Tibial nerve (tissue), 4 donors: ENCODE measurements at regions not wholly inside any gene's neighbourhood (a gene's known extent, or its start where the extent isn't known, plus 50 kb on each side); places are given as distances from the start of the nearest gene placed in this dataset.

Source experiments
- DNase-seq, 2 donors: peaks; one replicate each; pipeline ENCODE4 v3.0.0-alpha.2; 2019; ENCODE audit warnings: low spot score in 2 of 2
- H3K27ac ChIP-seq, 4 donors: fragments of 200-600 bp; sonication (generic) in 3 of 4; one replicate each; pipeline ENCODE4 v1.5.1; 2017 to 2019; ENCODE audit warnings: mild to moderate bottlenecking in 1 of 4
- H3K27me3 ChIP-seq, 2 donors: fragments of 200-600 bp; sonication (generic) in 1 of 2; one replicate each; pipeline versions ENCODE4 v1.5.1 to v1.6.0; 2017 to 2019
- H3K36me3 ChIP-seq, 3 donors: fragments of 200-600 bp; sonication (generic); one replicate each; pipeline ENCODE4 v1.5.1; 2018 to 2019
- H3K4me1 ChIP-seq, 4 donors: fragments of 200-600 bp; sonication (generic) in 3 of 4; one replicate each; pipeline ENCODE4 v1.5.1; 2017 to 2019
- H3K4me3 ChIP-seq, 4 donors: fragments of 200-600 bp; sonication (generic) in 3 of 4; one replicate each; pipeline ENCODE4 v1.5.1; 2017 to 2019; ENCODE audit warnings: mild to moderate bottlenecking in 1 of 4, moderate library complexity in 1 of 4
- H3K9me3 ChIP-seq, 4 donors: fragments of 200-600 bp; sonication (generic) in 3 of 4; one replicate each; pipeline ENCODE4 v1.5.1; 2017 to 2019
- EP300 ChIP-seq, 2 donors: sonication (generic); formaldehyde crosslinking; IDR thresholded peaks; one replicate each; pipeline ENCODE4 v1.6.1; 2017; ENCODE audit warnings: antibody characterized with exemption in 2 of 2, mild to moderate bottlenecking in 1 of 2
- POLR2A ChIP-seq, 2 donors: fragments of 450-650 bp; IDR thresholded peaks; one replicate each; pipeline ENCODE4 v1.6.1; 2017; ENCODE audit warnings: antibody characterized with exemption in 2 of 2, mild to moderate bottlenecking in 2 of 2, moderate library complexity in 2 of 2
- WGBS, 2 donors: methylation state at CpG; one replicate each; pipeline ENCODE4 v1.1.5; 2018; 5-methylcytosine and 5-hydroxymethylcytosine counted together
- TF ChIP-seq, protein P1 (sequence below), 5 experiments: fragments of 200-600 bp in 3 of 5; fragments of 450-650 bp in 2 of 5; sonication (generic) in 3 of 5; IDR thresholded peaks; one replicate each; pipeline ENCODE4 v1.5.1; 2016 to 2019; ENCODE audit warnings: antibody characterized with exemption in 5 of 5, mild to moderate bottlenecking in 3 of 5, moderate library complexity in 2 of 5

DNA sequence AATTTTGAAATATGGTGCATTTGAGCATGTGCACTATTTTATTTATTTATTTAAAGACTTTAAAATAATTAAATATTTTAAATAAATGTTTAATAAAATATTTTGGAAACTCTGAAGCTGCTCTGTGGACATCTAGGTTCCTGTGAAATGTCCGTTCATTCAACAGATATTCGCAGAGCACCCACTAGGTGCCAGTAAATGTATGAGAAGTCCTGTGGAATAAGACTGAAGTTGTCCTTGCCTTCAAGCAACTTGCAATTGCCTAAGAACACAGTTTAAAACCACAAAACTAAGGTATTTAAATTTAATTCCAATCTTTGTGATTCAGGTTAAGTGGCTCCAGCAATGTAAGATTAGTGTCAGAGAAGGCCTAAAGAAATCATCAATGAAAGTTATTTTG is 306.7 kb downstream of the GBA3 start:
- H3K27me3 ChIP-seq, result no peaks in the 10 kb centered on the region
- WGBS, 2 donors, result 93 to 95% methylated on average over 2 of the region's 2 CpGs

DNA sequence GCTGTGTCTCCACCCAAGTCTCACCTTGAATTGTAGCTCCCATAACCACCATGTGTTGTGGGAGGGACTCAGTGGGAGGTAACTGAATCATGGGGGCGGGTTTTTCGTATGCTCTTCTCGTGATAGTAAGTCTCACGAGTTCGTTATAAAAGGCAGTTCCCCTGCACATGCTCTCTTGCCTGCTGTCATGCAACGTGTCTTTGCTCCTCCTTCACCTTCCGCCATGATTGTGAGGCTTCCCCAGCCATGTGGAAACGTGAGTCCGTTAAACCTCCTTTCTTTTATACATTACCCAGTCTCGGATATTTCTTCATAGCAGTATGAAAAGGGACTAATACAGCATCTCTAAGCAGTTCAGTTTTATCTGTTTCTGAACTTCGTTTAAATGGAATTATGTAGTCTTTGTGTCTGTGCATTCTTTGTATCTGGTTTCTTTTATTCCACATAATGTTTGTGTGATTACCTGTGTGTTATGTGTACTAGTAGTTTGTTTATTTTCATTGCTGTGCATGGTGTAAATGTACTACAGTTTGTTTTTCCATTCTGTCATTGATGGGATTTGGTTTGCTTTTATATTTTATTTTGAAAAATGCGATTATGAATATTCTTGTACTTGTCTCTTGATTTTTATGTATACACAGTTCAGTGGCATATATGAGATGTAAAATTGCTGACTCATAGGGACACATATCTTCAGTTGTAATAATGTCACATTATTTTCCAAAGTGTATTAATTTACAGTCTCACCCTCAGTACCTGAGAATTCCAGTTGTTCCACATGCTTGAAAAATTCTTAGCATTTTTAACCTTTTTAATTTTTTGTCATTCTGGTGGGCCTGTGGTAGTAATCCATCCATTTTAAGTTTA is 304.9 kb downstream of the GBA3 start:
- no peaks in the 10 kb centered on the region for H3K4me1 ChIP-seq
- H3K27ac ChIP-seq, result no peak overlapping the region
- no peaks in the 10 kb centered on the region for H3K27me3 ChIP-seq
- no peak for TF ChIP-seq EP300 (IDR thresholded peaks at IDR 0.05)
- TF ChIP-seq, protein P1, sequence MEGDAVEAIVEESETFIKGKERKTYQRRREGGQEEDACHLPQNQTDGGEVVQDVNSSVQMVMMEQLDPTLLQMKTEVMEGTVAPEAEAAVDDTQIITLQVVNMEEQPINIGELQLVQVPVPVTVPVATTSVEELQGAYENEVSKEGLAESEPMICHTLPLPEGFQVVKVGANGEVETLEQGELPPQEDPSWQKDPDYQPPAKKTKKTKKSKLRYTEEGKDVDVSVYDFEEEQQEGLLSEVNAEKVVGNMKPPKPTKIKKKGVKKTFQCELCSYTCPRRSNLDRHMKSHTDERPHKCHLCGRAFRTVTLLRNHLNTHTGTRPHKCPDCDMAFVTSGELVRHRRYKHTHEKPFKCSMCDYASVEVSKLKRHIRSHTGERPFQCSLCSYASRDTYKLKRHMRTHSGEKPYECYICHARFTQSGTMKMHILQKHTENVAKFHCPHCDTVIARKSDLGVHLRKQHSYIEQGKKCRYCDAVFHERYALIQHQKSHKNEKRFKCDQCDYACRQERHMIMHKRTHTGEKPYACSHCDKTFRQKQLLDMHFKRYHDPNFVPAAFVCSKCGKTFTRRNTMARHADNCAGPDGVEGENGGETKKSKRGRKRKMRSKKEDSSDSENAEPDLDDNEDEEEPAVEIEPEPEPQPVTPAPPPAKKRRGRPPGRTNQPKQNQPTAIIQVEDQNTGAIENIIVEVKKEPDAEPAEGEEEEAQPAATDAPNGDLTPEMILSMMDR (IDR thresholded peaks at IDR 0.05), result no peak
- no peak for TF ChIP-seq POLR2A (IDR thresholded peaks at IDR 0.05)
- H3K4me3 ChIP-seq, result no peak overlapping the region
- H3K36me3 ChIP-seq, result no peaks in the 10 kb centered on the region
- 89 to 91% methylated on average over 12 of the region's 12 CpGs for WGBS, 2 donors
- no peak for DNase-seq
- no peaks in the 10 kb centered on the region for H3K9me3 ChIP-seq

More for the DNA sequence above, 306.7 kb downstream of the GBA3 start:
- DNase-seq, result no peak
- H3K36me3 ChIP-seq, result no peaks in the 10 kb centered on the region
- TF ChIP-seq POLR2A (IDR thresholded peaks at IDR 0.05) (no peak), EP300 (IDR thresholded peaks at IDR 0.05) (no peak)
- TF ChIP-seq, protein P1 (IDR thresholded peaks at IDR 0.05), result no peak
- H3K4me3 ChIP-seq, result no peak overlapping the region
- no peaks in the 10 kb centered on the region for H3K9me3 ChIP-seq
- no peak overlapping the region for H3K27ac ChIP-seq
- H3K4me1 ChIP-seq, result no peaks in the 10 kb centered on the region

DNA sequence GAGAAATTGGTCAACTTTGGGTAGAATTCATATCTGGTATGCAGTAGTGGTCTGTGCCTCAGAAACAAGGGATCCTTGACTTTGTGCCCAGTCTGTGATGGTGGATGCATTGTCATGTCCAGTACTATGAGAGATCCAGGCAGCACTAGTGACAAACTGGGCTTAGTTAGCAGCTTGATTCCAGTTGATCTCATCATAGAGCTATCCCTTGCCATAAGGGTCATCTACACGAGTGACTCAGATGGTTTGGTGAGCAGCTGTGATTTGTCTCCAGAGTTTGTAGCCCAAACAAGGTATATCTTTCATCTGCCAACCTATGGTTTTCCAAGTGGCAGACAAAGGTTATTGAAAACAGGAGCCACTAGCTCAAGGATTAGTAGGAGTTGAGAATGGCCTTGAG is 298.8 kb downstream of the GBA3 start:
- no peak overlapping the region for H3K4me3 ChIP-seq
- no peaks in the 10 kb centered on the region for H3K9me3 ChIP-seq
- no peak for TF ChIP-seq EP300 (IDR thresholded peaks at IDR 0.05)
- TF ChIP-seq, protein P1 (IDR thresholded peaks at IDR 0.05), result no peak
- TF ChIP-seq POLR2A (IDR thresholded peaks at IDR 0.05), result no peak
- no peak overlapping the region for H3K27ac ChIP-seq
- no peaks in the 10 kb centered on the region for H3K36me3 ChIP-seq
- H3K27me3 ChIP-seq, result no peaks in the 10 kb centered on the region
- no peak for DNase-seq
- H3K4me1 ChIP-seq, result no peaks in the 10 kb centered on the region
- 44 to 58% methylated on average over 1 of the region's 1 CpG for WGBS, 2 donors

DNA sequence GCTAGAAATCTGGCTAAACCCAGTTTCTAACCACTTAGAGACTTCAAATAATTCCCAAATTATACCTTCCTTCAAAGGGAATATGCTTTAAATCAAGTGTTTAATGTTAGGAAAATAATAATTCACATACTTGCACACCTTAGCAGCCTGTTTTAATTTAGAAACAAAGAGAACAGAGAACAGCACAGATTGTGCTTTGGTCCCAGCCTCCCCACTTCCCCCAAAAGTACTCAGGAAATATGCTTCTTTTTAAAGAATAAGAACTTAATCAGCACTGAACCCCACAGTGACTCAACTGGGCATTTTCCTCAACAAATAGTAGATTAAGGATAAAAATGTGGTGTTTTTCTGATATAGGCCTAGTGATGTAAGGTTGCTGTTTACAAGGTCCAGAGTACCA is 295.8 kb downstream of the GBA3 start:
- DNase-seq, result no peak
- TF ChIP-seq POLR2A (IDR thresholded peaks at IDR 0.05) (no peak), EP300 (IDR thresholded peaks at IDR 0.05) (no peak)
- TF ChIP-seq, protein P1 (IDR thresholded peaks at IDR 0.05), result no peak

DNA sequence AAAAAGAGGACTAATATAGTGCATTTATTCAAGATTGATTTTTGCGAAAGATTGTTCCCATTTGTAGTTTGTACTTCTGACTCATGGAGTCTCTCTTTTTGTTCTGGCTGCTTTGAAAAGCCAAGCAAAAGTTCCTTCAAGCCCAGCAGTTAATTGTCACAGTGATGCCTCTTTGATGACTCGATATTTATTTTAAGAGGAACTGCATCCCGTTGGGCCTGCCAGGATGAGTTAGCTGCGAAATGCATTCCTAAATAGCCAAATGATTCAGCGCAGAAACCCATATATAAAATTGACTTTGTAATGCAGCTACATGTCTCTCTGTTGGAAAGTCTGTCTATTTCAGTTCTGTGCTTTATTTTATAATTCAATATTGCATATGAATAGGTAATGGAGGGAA is 295.1 kb downstream of the GBA3 start:
- WGBS, 2 donors, result 76 to 81% methylated on average over 5 of the region's 5 CpGs

More for the DNA sequence above, 295.8 kb downstream of the GBA3 start:
- Histone ChIP-seq H3K9me3 (peaks cover 0 to 3% (median 0%) of the 10 kb centered on the region in 4 donors), H3K27me3 (no peaks in the 10 kb centered on the region), H3K27ac (no peak overlapping the region), H3K4me1 (no peaks in the 10 kb centered on the region), H3K4me3 (no peak overlapping the region), H3K36me3 (no peaks in the 10 kb centered on the region)

More for the DNA sequence above, 295.1 kb downstream of the GBA3 start:
- H3K4me1 ChIP-seq, result no peaks in the 10 kb centered on the region
- no peak for DNase-seq
- no peaks in the 10 kb centered on the region for H3K36me3 ChIP-seq
- no peak overlapping the region for H3K27ac ChIP-seq
- H3K4me3 ChIP-seq, result no peak overlapping the region
- TF ChIP-seq, protein P1 (IDR thresholded peaks at IDR 0.05), result no peak
- no peak for TF ChIP-seq EP300 (IDR thresholded peaks at IDR 0.05)
- no peak for TF ChIP-seq POLR2A (IDR thresholded peaks at IDR 0.05)
- H3K9me3 ChIP-seq, result peaks cover 0 to 3% (median 0%) of the 10 kb centered on the region in 4 donors
- no peaks in the 10 kb centered on the region for H3K27me3 ChIP-seq
